Gastroesophageal sphincter (tissue), 4 donors: ENCODE measurements at regions not wholly inside any gene's neighbourhood (a gene's known extent, or its start where the extent isn't known, plus 50 kb on each side); places are given as distances from the start of the nearest gene placed in this dataset.

Experiments used
- ATAC-seq: fragments of 150-250 bp; one replicate; pipeline ENCODE4 v1.9.1; 2016; ENCODE audit warnings: mild to moderate bottlenecking, moderate library complexity
- H3K27ac ChIP-seq, 4 donors: fragments of 200-600 bp; sonication (generic) in 3 of 4; 1 replicate in 3 of 4; 2 replicates in 1 of 4; pipeline ENCODE4 v1.5.1; 2016 to 2019
- H3K27me3 ChIP-seq: fragments of 200-600 bp; sonication (generic); one replicate; pipeline ENCODE4 v1.5.1; 2019
- H3K36me3 ChIP-seq, 2 donors: fragments of 200-600 bp; sonication (generic); one replicate each; pipeline ENCODE4 v1.5.1; 2019; ENCODE audit warnings: control low read depth in 1 of 2
- H3K4me1 ChIP-seq, 3 donors: fragments of 200-600 bp; sonication (generic); 1 replicate in 2 of 3; 2 replicates in 1 of 3; pipeline ENCODE4 v1.5.1; 2016 to 2019; ENCODE audit warnings: control low read depth in 2 of 3
- H3K4me3 ChIP-seq, 2 donors: fragments of 200-600 bp; sonication (generic); one replicate each; pipeline ENCODE4 v1.5.1; 2019; ENCODE audit warnings: mild to moderate bottlenecking in 1 of 2, moderate library complexity in 1 of 2
- H3K9me3 ChIP-seq, 3 donors: fragments of 200-600 bp; sonication (generic); one replicate each; pipeline ENCODE4 v1.5.1; 2017 to 2019; ENCODE audit warnings: control low read depth in 2 of 3
- CTCF ChIP-seq, 4 experiments: fragments of 200-600 bp in 2 of 4; fragments of 450-650 bp in 2 of 4; sonication (generic) in 1 of 4; IDR thresholded peaks; one replicate each; pipeline ENCODE4 v1.5.1; 2017 to 2019; ENCODE audit warnings: antibody characterized with exemption in 4 of 4, mild to moderate bottlenecking in 2 of 4, moderate library complexity in 2 of 4
- EP300 ChIP-seq: sonication (generic); formaldehyde crosslinking; IDR thresholded peaks from one replicate; pipeline ENCODE4 v1.6.1; 2017; ENCODE audit warnings: antibody characterized with exemption, mild to moderate bottlenecking
- POLR2A ChIP-seq, 2 donors: fragments of 450-650 bp; IDR thresholded peaks; one replicate each; pipeline ENCODE4 v1.6.1; 2017; ENCODE audit warnings: antibody characterized with exemption in 2 of 2, mild to moderate bottlenecking in 2 of 2, moderate library complexity in 1 of 2
- POLR2AphosphoS5 ChIP-seq: sonication (generic); formaldehyde crosslinking; IDR thresholded peaks from one replicate; pipeline ENCODE4 v1.6.1; 2017; ENCODE audit warnings: antibody characterized with exemption
- WGBS, 2 donors: methylation state at CpG; one replicate each; pipeline ENCODE4 v1.1.5; 2018; ENCODE audit warnings: low coverage in 1 of 2; 5-methylcytosine and 5-hydroxymethylcytosine counted together

GRCh38 chr6:134853111-134854055, 96.5 kb downstream of the ALDH8A1 start:
- TF ChIP-seq EP300 (no peak), CTCF (IDR thresholded peaks at IDR 0.05) (no peak), POLR2A (IDR thresholded peaks at IDR 0.05) (no peak), POLR2AphosphoS5 (no peak)
- H3K36me3 ChIP-seq: no peaks in the 10 kb centered on the region
- no peak overlapping the region for H3K27ac ChIP-seq
- no peaks in the 10 kb centered on the region for H3K9me3 ChIP-seq
- peak; percentile 74 for ATAC-seq
- H3K27me3 ChIP-seq: no peaks in the 10 kb centered on the region
- WGBS, 2 donors: 74 to 76% methylated on average over 6 of the region's 7 CpGs
- H3K4me1 ChIP-seq: no peaks in the 10 kb centered on the region
- H3K4me3 ChIP-seq: no peak overlapping the region

GRCh38 chr6:134851548-134851947, 98.4 kb downstream of the ALDH8A1 start:
- no peak overlapping the region for H3K4me3 ChIP-seq
- no peaks in the 10 kb centered on the region for H3K27me3 ChIP-seq
- no peaks in the 10 kb centered on the region for H3K4me1 ChIP-seq
- 84 to 100% methylated on average over 1 to 6 of the region's 6 CpGs for WGBS, 2 donors
- no peaks in the 10 kb centered on the region for H3K9me3 ChIP-seq
- no peak for ATAC-seq
- TF ChIP-seq POLR2A (IDR thresholded peaks at IDR 0.05): no peak
- H3K36me3 ChIP-seq: no peaks in the 10 kb centered on the region
- no peak overlapping the region for H3K27ac ChIP-seq

- Histone ChIP-seq H3K4me1 (no peaks in the 10 kb centered on the region), H3K36me3 (no peaks in the 10 kb centered on the region), H3K4me3 (no peak overlapping the region), H3K27ac (no peak overlapping the region), H3K9me3 (no peaks in the 10 kb centered on the region), H3K27me3 (no peaks in the 10 kb centered on the region)
- 72 to 80% methylated on average over 10 to 11 of the region's 11 CpGs for WGBS, 2 donors
- no peak for ATAC-seq
- TF ChIP-seq POLR2AphosphoS5 (no peak), POLR2A (IDR thresholded peaks at IDR 0.05) (no peak), CTCF (IDR thresholded peaks at IDR 0.05) (no peak), EP300 (no peak)
Observed at GRCh38 chr6:134850721-134851305, 99.1 kb downstream of the ALDH8A1 start.

- Histone ChIP-seq H3K36me3 (no peaks in the 10 kb centered on the region), H3K27ac (no peak overlapping the region), H3K4me3 (no peak overlapping the region), H3K9me3 (no peaks in the 10 kb centered on the region), H3K4me1 (no peaks in the 10 kb centered on the region), H3K27me3 (no peaks in the 10 kb centered on the region)
- no peak for TF ChIP-seq CTCF (IDR thresholded peaks at IDR 0.05)
- TF ChIP-seq POLR2AphosphoS5: no peak
- no peak for TF ChIP-seq POLR2A (IDR thresholded peaks at IDR 0.05)
- no peak for TF ChIP-seq EP300
- ATAC-seq: no peak
- WGBS, 2 donors: 80% methylated on average over 1 of the region's 4 CpGs; no CpG with 5 or more reads in 1 of the 2 donors
Observed at GRCh38 chr6:134849920-134850447, 99.9 kb downstream of the ALDH8A1 start.

GRCh38 chr6:134848076-134848475, 101.8 kb downstream of the ALDH8A1 start:
- H3K4me3 ChIP-seq: no peak overlapping the region
- no peaks in the 10 kb centered on the region for H3K27me3 ChIP-seq
- TF ChIP-seq EP300: no peak
- no peak for TF ChIP-seq POLR2A (IDR thresholded peaks at IDR 0.05)
- TF ChIP-seq POLR2AphosphoS5: no peak
- TF ChIP-seq CTCF (IDR thresholded peaks at IDR 0.05): no peak
- H3K36me3 ChIP-seq: no peaks in the 10 kb centered on the region
- no peak overlapping the region for H3K27ac ChIP-seq
- no peak for ATAC-seq
- WGBS, 2 donors: 78 to 85% methylated on average over 6 of the region's 6 CpGs
- H3K9me3 ChIP-seq: no peaks in the 10 kb centered on the region
- H3K4me1 ChIP-seq: no peaks in the 10 kb centered on the region
